K562 (cell line): ENCODE measurements at regions not wholly inside any gene's neighbourhood (a gene's known extent, or its start where the extent isn't known, plus 50 kb on each side); places are given as distances from the start of the nearest gene placed in this dataset.

Experiments
- CREB1 ChIP-seq, 2 experiments: sonication (generic) in 1 of 2; formaldehyde crosslinking in 1 of 2; IDR thresholded peaks; 2 replicates each; pipeline versions ENCODE4 v1.6.1 to v1.8.0; 2012 to 2022; ENCODE audit warnings: inconsistent platforms in 1 of 2, mild to moderate bottlenecking in 1 of 2, missing genetic modification reagents in 1 of 2, moderate library complexity in 1 of 2
- CTCF ChIP-seq, 3 experiments: IDR thresholded peaks in 2 of 3; conservative IDR thresholded peaks in 1 of 3; 2 replicates each; pipeline ENCODE4 v1.5.1; 2011 to 2012; ENCODE audit warnings: low read length in 3 of 3, mild to moderate bottlenecking in 3 of 3, control low read depth in 2 of 3, improper control_type of control experiment in 1 of 3, inconsistent platforms in 1 of 3, low read depth in 1 of 3, mixed read lengths in 1 of 3, moderate library complexity in 1 of 3; ENCODE audit not compliant: insufficient read depth in 2 of 3
- EZH2 ChIP-seq: IDR thresholded peaks from 2 replicates; pipeline ENCODE4 v1.6.1; 2012; ENCODE audit warnings: low read depth, mild to moderate bottlenecking, inconsistent platforms, low read length, borderline replicate concordance
- JUND ChIP-seq, 2 experiments: IDR thresholded peaks; 2 replicates in 1 of 2; 3 replicates in 1 of 2; pipeline ENCODE4 v1.6.1; 2011; ENCODE audit warnings: borderline replicate concordance in 2 of 2, low read depth in 2 of 2, low read length in 2 of 2, improper control_type of control experiment in 1 of 2, missing biosample characterization in 1 of 2, missing genetic modification characterization in 1 of 2, missing genetic modification reagents in 1 of 2
- SP1 ChIP-seq: sonication (generic); formaldehyde crosslinking; IDR thresholded peaks from 2 replicates; pipeline ENCODE4 v1.8.1; 2022; ENCODE audit warnings: mild to moderate bottlenecking, missing genetic modification reagents

DNA sequence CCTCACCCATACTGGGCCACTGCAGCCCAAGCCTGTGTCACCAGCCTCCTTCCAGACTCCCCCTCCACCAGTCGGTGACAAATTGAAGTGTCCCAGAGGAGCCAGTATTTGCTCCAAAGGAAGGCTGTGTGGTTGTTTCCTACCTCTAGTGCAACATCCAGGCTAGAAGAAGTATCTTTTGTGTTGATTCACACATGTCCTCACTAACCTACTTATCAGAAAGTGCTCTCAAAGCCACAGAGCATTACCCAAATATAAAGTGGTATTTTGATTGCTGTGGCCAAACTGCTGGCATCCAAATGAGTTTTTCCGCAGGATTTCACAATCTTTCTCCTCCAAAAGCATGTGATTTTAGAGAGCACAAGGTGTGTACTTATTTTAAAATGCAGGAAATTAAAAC lies 134.8 kb downstream of the CUL2 start:
- TF ChIP-seq SP1 (CRISPR knock-in tag) (no peak), JUND (IDR thresholded peaks at IDR 0.05; ENCODE audit: borderline replicate concordance, low read depth, low read length) (no peak), JUND (tag; IDR thresholded peaks at IDR 0.05; ENCODE audit: borderline replicate concordance, low read depth, low read length) (no peak), CTCF (IDR thresholded peaks at IDR 0.05 in 2 of 3, conservative IDR thresholded peaks at IDR 0.05 in 1 of 3; ENCODE audit: insufficient read depth in 2 of 3, low read depth in 1 of 3, low read length in 3 of 3) (no peak), CREB1 (IDR thresholded peaks at IDR 0.05) (no peak), CREB1 (CRISPR knock-in tag; IDR thresholded peaks at IDR 0.05) (no peak), EZH2 (no peak)
